NB4 (cell line): ENCODE measurements at regions not wholly inside any gene's neighbourhood (a gene's known extent, or its start where the extent isn't known, plus 50 kb on each side); places are given as distances from the start of the nearest gene placed in this dataset.

ENCODE experiments used
- CTCF ChIP-seq: IDR thresholded peaks from one replicate; pipeline ENCODE4 v1.5.1; 2012; ENCODE audit warnings: low read depth, low read length
- MAX ChIP-seq: IDR thresholded peaks from 2 replicates; pipeline ENCODE4 v1.6.1; 2011; ENCODE audit warnings: low read depth, low read length
- MYC ChIP-seq: IDR thresholded peaks from 2 replicates; pipeline ENCODE4 v1.6.1; 2011; ENCODE audit warnings: low read depth, low read length
- POLR2A ChIP-seq: IDR thresholded peaks from 2 replicates; pipeline ENCODE4 v1.6.1; 2011; ENCODE audit warnings: mild to moderate bottlenecking; ENCODE audit not compliant: insufficient read length; ENCODE audit errors: extremely low read depth

- TF ChIP-seq CTCF (no peak), MYC (no peak), POLR2A (no peak), MAX (no peak)
These were observed 432.8 kb upstream of the LCORL start for GRCh38 chr4:18454349-18454748.
